ENCODE measurements at regions not wholly inside any gene's neighbourhood (a gene's known extent, or its start where the extent isn't known, plus 50 kb on each side); places are given as distances from the start of the nearest gene placed in this dataset.
A peak's percentile ranks its signal among the peaks of the same experiment; 100 is the strongest.
"Not testable (repeated sequence)": the region's sequence is repeated elsewhere in the genome, so short reads cannot be mapped to it uniquely, and the experiment has no call there.

DNA sequence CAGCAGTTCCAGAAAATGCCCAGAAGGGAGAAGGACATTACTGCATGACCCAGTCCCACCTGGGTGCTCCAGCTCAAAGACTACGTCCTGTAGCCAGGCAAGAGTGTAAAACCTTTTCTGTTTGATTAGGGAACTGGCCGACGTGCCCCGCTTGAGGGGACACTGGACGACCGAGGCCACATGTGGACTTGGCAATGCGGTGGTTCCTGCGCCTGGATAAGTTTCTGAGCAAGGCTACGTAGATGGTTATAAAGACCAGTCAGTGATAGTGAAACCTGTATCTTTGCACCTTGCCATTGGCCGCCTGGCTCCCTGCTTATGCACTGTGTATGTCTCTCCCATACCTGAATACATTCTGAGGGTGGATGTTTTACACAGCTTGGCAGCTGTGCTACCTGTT, 567.0 kb upstream of the CRIM1 start:
- DNase-seq = no peak

DNA sequence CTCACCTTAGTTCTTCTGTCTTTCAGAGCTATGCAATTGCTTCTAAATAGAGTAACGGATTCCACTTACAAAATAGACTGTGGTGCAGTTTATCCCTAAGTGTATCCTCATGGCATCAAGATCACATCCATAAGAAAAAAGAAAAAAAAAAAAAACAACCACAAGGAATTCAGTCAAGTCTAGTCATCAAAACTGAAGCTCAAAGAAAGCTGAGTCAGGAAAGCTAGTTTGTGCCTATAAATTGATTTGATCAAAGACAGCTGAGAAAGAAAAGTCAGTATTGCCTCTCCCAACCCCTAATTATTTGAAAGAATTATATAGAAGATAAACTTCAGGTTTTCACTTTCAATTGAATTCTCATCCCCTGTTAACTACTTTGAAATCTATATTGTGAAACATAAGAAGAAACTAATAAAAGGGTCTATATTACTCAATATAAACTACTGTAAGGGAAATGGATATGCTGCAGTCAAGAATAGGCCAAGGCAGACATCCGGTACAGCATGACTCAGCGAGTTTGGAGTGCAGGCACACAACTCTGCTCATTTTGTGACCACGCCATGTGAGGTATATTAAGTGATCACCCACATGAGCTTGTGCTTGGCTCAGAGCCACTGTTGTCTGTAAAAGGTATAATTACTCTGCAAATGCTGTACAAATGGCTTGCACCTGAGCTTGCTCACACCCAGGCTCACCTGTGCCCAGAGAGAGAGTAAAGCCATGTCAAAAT, 568.1 kb upstream of the CRIM1 start:
- DNase-seq = peak; percentile 46

DNA sequence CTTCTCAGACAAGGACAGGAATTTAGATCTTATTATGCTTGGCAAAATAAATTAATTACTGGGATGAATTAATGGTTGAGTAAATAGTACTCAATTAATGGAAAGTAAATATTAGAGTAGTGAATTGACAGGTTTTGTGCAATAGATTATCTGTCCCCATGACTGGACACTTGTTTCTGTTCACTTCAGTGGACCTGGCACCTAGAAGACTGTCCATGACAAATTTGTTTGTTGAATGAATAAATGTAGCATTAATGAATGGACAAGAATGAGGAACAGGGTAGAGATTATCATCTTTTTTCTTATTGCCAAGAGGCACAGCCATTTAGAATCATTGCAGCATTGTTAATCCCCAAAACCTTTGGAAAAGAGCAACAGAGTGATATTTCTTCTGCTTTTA, 570.0 kb upstream of the CRIM1 start:
- DNase-seq = no peak

DNA sequence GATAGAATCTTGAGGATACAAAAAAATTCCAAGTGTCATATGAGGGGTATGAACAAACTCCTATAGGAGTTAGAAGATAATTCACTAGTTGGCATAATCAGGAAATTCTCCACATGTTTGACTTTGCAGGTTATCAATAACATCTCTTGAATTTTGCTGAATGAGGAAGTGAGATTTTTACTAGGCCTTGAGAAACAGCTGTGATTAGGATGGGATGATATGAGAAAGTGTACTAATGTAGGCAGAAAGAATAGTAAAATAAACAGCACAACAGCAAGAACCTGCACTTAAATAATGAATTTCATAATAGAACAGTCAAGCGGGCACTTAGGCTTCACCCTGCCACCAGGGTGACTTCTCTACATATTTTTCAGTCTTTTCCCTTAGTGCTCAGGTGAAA, 570.8 kb upstream of the CRIM1 start:
- no peak for DNase-seq

DNA sequence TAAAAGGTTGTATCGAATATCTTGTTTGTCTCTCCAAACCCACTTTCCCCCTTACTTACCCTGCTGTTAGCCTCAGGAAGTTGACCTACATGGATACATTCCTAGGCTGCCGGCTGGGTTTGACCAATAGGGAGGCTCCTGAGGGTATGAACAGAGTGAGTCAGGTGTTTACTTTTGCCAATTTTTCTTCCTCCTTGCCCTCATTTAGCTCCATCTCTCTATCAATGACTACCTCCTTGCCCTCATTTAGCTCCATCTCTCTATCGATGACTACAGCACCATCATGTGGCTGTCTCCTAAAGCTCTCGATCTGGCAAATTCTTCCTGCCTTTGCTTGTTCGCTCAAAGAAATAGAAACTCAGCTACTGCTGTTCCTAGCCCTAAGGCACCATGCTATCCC, 571.9 kb upstream of the CRIM1 start:
- DNase-seq = peak; percentile 60

DNA sequence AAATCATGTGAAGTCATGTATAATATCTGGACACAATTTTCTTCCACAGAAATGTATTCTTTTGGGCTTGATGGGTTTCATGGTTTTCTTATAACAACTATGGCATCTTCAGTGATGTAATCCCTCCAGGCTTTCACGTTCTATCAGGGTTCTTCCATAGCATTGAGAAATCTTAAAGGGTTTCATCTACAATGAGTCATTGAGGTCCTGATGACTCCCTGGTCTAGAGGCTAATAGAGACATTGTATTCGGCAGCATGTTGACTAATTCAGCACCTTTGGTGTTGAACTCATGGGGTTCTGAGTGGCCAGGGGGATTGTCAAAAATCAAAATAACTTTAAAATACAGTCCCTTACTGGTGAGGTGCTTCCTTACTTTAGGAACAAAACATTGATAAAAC, 614.0 kb upstream of the CRIM1 start:
- DNase-seq = no peak

DNA sequence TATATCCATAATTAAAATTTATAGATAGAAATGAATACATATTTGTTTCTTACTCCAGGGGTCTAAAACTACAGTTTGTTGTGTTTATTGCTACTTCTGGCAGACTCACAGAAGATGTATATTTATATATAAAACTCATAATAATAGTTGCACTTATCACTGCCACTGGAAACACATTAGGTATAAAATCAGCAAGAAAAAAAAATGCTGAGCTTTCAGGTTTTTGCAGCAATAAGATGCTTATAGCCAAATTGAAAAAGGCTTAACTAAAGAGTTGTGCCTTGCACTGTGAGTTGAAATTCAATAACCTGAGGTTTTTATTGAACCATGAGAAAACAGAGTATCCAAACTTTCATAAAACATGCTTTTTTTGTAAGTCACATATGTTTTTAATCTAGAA, 623.9 kb upstream of the CRIM1 start:
- DNase-seq = no peak

DNA sequence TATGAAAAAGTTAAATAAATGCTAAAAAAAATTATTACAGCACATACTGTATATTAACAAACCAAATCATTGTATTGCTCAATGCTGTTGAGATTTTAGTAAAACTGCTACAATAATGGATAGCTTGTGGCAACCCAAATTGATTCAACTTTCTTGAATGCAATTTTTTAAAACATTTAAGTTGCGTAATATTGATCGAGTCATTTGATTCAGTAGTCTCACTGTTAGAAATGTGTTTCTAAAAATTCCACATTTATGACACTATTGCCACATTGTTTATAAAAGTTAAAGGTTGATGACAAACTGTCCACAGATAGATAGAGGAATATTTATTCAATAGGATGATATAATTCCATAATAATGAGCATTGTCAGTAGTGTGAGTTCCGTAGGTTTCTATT, 640.7 kb upstream of the CRIM1 start:
- DNase-seq = no peak

DNA sequence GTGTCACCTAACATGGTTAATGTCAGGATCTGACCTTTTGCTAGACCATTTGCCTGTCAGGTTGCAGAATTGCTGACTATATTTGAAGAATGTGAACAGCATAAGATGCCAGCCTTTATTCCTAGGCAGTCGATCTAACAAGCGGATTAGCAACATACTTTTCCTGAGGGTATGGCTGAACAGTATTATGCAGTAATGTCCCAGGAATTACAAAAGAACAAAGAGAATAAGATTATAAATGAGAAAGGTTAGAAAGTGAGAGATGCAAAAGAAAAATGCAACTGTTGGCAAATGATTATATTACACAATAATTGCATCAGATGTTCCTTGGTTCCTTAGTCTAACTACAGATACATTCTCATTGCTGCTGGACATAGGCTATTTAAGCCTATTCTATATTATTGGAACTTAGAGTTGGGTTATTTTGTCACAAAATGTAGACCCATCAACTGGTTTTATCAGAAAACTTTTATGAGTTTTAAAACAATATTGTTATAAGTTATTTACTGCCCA, 647.1 kb upstream of the CRIM1 start:
- no peak for DNase-seq

DNA sequence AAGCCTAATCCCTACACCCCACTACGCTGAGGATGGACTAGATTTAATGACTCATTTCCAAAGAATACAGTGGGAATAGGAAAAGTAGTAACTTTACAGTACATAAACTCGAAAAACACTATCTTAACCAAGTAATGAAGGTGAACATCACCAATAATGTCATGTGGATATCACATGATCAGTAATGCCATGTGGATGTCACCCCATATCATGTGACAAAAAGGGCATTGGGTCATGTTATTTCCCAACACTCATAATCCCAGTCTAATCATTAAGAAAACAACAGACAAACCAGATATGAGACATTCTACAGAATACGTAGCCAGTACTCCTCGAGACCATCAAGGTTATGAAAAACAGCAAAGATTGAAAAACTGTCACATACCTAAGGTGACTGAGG, 667.3 kb upstream of the CRIM1 start:
- no peak for DNase-seq

DNA sequence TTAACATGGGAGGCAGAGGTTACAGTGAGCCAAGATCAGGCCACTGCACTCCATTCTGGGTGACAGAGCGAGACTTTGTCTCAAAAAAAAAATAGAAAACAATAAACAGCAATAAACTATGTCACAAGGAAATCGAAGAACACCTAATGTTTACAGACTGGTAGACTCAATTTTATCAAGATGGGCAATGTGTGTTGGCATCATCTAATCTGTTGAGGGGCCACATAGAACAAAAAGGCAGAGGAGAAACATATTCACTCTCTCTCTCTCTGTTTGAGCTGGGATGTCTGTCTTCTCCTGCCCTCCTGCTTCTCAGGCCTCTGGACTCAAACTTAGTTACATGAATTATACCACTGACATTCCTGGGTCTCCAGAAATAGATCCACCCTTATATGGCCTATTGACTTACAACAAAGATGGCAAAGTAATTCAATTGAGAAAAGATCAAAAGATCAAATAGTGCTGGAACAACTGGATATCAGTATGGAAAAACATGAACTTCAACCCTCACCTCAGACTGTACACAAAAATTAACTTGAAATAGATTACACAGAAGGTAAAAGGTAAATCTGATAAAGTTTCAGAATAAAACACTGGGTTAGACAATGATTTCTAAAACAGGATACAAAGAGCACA, 703.8 kb upstream of the CRIM1 start:
- DNase-seq = no peak

DNA sequence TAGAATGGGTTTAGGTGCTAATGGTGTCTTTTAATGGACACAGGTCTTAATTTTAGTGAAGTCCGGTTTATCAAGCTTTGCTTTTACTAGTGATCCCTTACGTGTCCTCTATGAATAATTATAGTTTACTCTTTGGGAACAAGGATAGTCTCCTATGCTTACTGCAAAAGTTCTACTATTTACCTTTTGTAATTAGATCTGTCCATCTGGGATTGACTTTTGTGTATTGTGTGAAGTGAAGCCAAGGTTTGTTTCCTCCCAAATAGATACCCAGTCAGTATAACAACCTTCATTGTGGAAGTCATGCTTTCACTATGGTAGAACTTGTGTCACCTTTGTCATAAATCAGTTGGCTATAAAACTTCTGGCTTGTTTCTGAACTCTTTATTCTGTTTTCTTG, 740.9 kb upstream of the CRIM1 start:
- DNase-seq = peak; percentile 33

DNA sequence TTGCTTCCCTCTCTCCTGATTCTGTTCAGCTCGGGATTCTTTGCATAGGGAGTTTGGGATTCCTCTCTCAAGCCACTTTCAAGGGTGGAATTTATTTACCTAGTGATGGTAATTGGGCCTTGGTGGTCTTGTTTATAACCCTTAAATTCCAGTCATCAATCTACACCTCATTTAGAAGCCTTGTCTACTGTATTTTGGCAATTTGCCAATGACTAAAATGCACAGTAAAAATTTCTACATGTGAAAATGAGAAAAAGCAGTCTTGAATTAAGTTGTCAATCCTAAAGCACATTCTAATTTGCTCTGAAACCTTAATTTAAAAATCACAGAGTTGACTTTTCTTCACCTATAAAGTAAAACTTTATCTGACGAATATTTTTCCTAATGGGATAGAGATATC, 749.2 kb upstream of the CRIM1 start:
- peak; percentile 6 for DNase-seq

DNA sequence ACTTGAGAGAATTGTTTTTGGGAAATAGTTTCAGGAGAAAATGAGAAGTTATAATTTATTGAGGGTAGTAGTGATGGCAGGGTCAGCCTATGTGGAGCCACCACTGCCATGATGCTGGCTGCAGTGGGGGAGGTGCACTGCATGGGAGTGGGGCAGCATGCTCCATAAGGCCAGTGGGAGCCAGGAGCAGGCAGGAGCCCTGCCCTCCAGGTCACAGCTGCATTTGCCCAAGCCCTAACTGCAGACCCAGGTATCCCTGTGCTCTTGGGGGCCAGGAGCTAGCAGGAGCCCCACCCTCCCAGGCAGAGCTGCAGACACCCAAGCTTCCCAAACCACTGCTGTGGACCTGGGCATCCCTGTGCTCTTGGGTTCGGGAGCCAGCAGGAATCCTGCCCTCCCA, 757.3 kb upstream of the CRIM1 start:
- no peak for DNase-seq

DNA sequence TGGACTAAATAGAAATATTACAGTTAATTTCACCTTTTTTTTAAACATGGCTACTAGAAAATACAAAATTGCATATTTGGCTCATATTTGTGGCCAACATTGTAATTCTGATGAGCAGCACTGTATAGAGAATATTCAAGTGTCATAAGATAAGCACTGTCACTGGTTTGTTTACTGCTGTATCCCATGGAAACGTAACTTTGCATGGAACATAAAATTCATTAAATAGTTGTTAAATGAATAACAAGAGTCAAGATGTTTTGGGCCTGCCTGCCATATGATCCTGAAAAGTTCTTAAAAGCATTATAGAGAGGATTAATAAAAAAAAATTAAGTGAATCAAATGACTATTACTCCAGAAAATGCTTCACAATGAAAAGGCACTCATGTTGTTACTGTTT, 763.7 kb upstream of the CRIM1 start:
- DNase-seq = no peak

DNA sequence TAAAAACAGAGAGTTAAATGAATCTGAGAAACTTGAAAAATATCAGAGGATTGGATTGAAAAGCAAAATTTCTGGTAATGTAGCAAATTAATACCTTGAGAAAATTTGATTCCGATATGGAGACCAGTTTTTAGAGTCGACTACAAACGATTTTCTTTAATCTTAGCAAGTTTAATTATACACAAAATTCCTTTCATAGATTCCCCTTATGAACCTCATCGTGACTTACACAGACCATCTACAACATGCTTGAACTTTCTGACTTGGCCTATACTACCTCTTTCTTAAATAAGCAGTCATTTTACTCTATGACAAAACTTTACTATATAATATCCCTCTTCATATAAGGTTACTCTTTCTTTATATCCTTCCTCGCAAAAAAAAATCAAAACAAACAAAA, 769.6 kb upstream of the CRIM1 start:
- peak; percentile 1 for DNase-seq

DNA sequence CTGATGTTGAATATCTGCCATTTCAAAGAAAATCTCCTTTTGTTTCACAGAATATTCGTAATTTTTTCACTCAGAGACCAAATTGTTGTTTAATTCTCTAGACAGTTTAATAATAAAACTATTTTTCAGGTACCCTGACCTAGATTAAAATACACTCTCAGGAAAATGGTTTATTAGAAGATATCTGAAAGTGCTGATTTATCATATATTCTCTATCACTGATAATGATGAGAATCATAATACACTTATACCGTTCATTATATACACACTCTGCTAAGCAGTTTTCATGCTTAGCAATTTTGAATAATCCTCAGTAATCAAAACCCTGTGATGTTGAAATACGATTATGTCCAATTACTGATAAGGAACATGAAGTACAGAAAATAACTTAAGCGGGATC, 772.9 kb upstream of the CRIM1 start:
- DNase-seq = no peak

DNA sequence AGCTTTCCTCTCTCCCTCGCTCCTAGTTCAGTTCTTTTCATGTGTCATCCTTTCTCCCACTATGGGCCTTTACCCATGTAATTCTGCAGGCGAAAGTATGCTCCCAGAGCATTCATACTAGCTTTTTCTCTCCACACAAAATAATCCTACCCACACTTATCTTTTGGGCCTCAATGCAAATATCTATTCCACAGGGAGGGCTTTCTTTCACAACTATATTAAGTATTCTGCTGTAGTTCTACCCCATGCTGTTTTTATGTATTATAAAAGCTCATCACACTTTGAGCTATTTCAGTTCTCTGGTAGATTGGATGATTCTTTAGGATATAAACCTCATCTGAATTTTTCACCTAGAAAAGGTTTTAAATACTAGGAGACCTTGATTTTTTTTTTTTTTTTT, 774.6 kb upstream of the CRIM1 start:
- DNase-seq = no peak

DNA sequence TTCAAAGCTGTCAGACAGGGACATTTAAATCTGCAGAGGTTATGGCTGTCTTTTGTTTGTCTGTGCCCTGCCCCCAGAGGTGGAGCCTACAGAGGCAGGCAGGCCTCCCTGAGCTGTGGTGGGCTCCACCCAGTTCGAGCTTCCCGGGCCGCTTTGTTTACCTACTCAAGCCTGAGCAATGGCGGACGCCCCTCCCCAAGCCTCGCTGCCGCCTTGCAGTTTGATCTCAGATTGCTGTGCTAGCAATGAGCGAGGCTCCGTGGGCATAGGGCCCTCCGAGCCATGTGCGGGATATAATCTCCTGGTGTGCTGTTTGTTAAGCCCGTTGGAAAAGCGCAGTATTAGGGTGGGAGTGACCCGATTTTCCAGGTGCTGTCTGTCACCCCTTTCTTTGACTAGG, 787.0 kb upstream of the CRIM1 start:
- DNase-seq = not testable (repeated sequence)

DNA sequence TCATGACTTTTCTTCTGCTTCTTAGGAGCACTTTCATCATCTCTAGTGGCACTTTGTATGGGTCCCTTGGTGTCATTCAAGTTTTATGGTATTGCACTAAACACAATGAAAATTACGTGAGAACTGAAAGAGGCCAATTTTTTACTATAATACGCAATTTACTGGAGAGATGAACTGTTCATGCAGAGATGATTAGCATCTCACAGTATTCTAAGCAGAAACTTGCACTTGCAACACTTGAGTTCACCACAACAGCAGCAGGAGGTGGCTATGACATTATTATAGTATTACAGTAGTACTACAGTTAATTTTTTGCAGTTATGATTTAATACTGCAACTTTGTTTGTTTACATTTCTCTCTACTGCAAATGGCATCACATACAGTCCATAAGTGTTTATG, 793.1 kb upstream of the CRIM1 start:
- no peak for DNase-seq

DNA sequence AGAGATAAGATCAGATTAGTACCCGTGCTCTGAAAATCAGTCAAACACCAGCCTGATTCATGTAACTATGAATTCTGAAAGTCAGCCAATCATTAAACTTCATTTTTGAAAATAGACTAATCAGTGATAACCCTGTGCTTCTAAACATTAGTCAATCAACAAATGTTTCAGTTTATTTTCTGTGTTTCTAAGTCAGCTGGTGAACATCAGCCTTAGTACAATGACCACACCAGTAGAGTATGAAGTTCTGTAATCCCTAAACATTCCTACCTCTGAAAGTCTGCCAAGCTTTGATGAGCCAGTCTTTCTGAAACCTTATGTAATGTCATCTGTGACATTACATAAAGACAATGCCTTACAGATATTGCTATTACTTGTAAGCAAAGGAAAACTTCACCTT, 807.4 kb upstream of the CRIM1 start:
- no peak for DNase-seq

DNA sequence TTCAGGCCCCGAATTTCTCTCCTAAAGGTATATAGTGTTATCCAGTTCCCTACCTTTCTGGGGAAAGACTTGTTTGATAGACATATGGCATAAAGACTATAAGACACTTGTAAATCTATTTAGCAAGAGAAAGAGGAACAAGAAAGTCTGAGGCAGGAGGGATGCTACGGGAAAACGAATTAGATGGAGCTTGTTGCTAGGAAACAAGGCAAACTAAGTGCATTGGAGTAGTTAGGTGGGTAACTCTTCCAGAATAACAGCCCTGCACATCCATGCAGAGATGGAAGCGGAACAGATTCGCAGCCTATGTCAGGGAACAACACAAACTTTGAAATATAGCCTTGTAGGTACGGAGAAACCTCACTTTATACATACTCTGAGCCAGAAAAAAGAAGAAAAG, 810.3 kb upstream of the CRIM1 start:
- no peak for DNase-seq

DNA sequence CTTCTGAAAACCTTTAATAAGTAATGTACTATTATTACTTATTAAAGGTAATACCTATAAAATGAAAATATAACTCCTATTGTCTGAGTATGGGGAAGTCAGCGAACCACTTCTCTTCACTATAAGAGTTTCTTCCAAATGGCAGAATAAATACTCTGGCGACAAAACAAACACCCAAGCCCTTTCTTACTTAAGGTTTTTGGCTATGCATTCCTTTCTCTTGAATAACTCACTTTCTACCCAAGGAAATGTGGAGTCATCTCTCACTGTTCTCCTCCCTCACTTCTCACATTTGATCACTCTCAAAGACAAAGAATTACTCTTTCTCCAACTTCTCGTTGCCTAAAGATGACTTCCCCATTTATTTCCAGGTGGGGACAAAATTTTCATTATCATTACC, 816.8 kb upstream of the CRIM1 start:
- DNase-seq = no peak

DNA sequence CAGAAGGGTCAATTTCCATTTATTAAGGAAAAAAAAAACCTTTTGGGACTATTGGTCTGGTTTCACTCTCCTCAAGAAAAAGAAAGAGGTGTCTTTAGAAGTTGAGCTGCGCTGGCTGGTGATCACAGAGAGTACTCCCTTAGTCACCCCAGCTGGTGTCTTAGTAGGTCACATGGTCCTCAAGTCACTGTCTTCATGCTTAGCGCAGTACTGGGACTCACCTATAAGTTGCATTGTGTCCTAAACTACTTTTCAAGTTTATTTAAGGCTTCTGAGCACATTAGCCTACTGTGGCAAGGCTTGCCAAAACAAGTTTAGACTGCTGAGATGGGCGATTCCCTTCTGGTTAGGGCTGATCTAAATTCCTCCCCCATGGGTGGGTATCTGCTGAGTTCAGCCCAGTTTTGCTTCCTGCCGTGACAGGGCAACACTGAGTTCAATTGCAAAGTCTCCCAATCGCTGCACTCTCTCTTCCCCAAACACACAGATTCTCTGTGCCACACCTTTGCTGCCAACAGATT, 824.9 kb upstream of the CRIM1 start:
- no peak for DNase-seq

DNA sequence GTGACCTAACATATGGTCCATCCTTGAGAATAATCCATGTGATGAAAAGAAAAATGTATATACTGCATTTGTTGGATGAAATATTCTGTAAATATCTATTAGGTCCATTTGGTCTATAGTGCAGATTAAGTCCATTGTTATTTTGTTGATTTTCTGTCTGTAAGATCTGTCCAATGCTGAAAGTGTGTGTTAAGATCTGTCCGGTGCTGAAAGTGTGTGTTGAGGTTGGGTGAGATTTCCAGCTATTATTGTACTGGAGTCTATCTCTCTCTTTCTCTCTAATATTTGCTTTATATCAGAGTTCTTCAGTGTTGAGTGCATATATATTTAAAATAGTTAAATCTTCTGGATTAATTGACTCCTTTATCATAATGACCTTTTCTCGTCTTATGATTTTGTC, 828.8 kb upstream of the CRIM1 start:
- no peak for DNase-seq
